ENCODE measurements at regions not wholly inside any gene's neighbourhood (a gene's known extent, or its start where the extent isn't known, plus 50 kb on each side); places are given as distances from the start of the nearest gene placed in this dataset.

DNA sequence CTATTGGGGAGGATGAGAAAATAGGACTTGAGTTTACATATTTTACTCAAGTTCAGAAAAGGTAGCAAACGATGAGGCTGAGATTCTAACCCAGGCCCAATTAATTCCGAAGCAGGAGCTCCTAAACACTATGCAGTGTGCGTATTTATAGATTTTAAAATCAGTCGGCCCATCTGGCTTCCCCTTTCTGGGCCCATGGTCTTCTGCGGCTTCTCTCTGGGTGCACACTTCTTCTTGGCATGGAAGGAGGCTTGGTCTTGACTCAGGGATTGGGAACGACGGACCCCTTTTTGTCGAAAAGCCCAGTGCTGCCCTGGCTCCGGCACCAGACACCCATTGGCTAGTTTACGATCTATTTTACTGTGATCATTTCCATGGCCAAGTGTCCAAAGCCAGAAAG is 1433.8 kb downstream of the BRD1 start:
- ChIA-PET POLR2A (no interaction called here), CTCF (interaction anchor here (0.7 kb wide), 2 partner anchors 43 to 169 kb away, joined by 3 to 4 read pairs; no protein-coding TSS in a partner anchor)
- H3K9me3 ChIP-seq (ENCODE audit: control insufficient read depth, insufficient read depth, low read depth, low read length), result no peaks in the 10 kb centered on the region
- no peaks in the 10 kb centered on the region for H3K4me1 ChIP-seq (ENCODE audit: control insufficient read depth, insufficient read depth, low read length)
- no peak overlapping the region for H3K4me3 ChIP-seq (ENCODE audit: low read depth, low read length)
- H3K36me3 ChIP-seq (ENCODE audit: control insufficient read depth in 2 of 2, insufficient read depth in 1 of 2, low read length in 2 of 2), result no peaks in the 10 kb centered on the region
- no peak overlapping the region for H3K27ac ChIP-seq (ENCODE audit: extremely low read depth, low read depth, low read length)
- TF ChIP-seq ZNF670 (tag by site-specific recombination; IDR thresholded peaks at IDR 0.05; ENCODE audit: low read depth), result no peak
- TF ChIP-seq ZNF175 (tag by site-specific recombination; IDR thresholded peaks at IDR 0.05), result no peak
- TF ChIP-seq ZNF48 (tag by site-specific recombination; IDR thresholded peaks at IDR 0.05), result no peak
- TF ChIP-seq GLIS2 (tag by site-specific recombination; IDR thresholded peaks at IDR 0.05), result no peak
- TF ChIP-seq ZFHX2 (tag by site-specific recombination; conservative IDR thresholded peaks at IDR 0.05), result no peak
- TF ChIP-seq ZFP41 (tag by site-specific recombination; IDR thresholded peaks at IDR 0.05; ENCODE audit: borderline replicate concordance), result no peak
- no peak for TF ChIP-seq ZNF768 (tag by site-specific recombination; IDR thresholded peaks at IDR 0.05)
- TF ChIP-seq WT1 (tag by site-specific recombination; IDR thresholded peaks at IDR 0.05), result no peak
- TF ChIP-seq, protein P1, sequence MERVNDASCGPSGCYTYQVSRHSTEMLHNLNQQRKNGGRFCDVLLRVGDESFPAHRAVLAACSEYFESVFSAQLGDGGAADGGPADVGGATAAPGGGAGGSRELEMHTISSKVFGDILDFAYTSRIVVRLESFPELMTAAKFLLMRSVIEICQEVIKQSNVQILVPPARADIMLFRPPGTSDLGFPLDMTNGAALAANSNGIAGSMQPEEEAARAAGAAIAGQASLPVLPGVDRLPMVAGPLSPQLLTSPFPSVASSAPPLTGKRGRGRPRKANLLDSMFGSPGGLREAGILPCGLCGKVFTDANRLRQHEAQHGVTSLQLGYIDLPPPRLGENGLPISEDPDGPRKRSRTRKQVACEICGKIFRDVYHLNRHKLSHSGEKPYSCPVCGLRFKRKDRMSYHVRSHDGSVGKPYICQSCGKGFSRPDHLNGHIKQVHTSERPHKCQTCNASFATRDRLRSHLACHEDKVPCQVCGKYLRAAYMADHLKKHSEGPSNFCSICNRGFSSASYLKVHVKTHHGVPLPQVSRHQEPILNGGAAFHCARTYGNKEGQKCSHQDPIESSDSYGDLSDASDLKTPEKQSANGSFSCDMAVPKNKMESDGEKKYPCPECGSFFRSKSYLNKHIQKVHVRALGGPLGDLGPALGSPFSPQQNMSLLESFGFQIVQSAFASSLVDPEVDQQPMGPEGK (tag by site-specific recombination; IDR thresholded peaks at IDR 0.05), result no peak
- TF ChIP-seq ZNF16 (tag by site-specific recombination; IDR thresholded peaks at IDR 0.05; ENCODE audit: low read depth), result no peak
- no peak for TF ChIP-seq ZNF777 (tag by site-specific recombination; IDR thresholded peaks at IDR 0.05; ENCODE audit: borderline replicate concordance)
- no peak for TF ChIP-seq GLI4 (tag by site-specific recombination; IDR thresholded peaks at IDR 0.05)
- TF ChIP-seq ZNF585B (tag by site-specific recombination; IDR thresholded peaks at IDR 0.05), result no peak

DNA sequence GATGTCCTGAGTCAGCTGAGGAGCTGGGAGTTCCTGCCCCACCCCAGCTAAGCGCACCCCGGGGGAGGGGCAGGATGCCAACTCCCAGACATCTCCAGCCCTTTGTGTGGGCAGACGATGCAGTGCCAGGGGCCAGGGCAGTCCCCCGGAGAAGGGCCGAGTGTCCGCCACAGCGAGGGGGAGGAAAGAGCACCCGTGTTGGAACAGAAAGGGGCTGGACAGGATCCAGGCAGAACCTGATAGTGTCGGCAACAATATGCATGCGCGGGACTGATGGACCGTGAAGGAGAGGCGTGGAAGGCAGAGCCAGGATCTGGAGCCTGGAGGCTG is 1434.7 kb downstream of the BRD1 start:
- ChIA-PET CTCF (no interaction called here), POLR2A (no interaction called here)
- H3K4me3 ChIP-seq (ENCODE audit: low read depth, low read length), result no peak overlapping the region
- no peaks in the 10 kb centered on the region for H3K9me3 ChIP-seq (ENCODE audit: control insufficient read depth, insufficient read depth, low read depth, low read length)
- TF ChIP-seq ZNF23 (tag by site-specific recombination; IDR thresholded peaks at IDR 0.05; ENCODE audit: borderline replicate concordance) (no peak), ZNF670 (tag by site-specific recombination; IDR thresholded peaks at IDR 0.05; ENCODE audit: low read depth) (no peak), ZNF629 (tag by site-specific recombination; IDR thresholded peaks at IDR 0.05) (no peak), ZNF768 (tag by site-specific recombination; IDR thresholded peaks at IDR 0.05) (no peak), ZNF521 (tag by site-specific recombination; IDR thresholded peaks at IDR 0.05) (no peak), KLF10 (tag by site-specific recombination; IDR thresholded peaks at IDR 0.05) (no peak), ZNF391 (tag by site-specific recombination; IDR thresholded peaks at IDR 0.05; ENCODE audit: borderline replicate concordance, low read depth) (no peak), ZNF621 (tag by site-specific recombination; IDR thresholded peaks at IDR 0.05) (no peak), RBAK (tag by site-specific recombination; IDR thresholded peaks at IDR 0.05) (no peak), SCRT1 (tag by site-specific recombination; IDR thresholded peaks at IDR 0.05; ENCODE audit: borderline replicate concordance) (no peak), ZNF596 (tag by site-specific recombination; IDR thresholded peaks at IDR 0.05) (no peak), KLF8 (tag by site-specific recombination; IDR thresholded peaks at IDR 0.05) (no peak), ZNF366 (tag by site-specific recombination; conservative IDR thresholded peaks at IDR 0.05) (no peak)
- no peaks in the 10 kb centered on the region for H3K36me3 ChIP-seq (ENCODE audit: control insufficient read depth in 2 of 2, insufficient read depth in 1 of 2, low read length in 2 of 2)
- H3K4me1 ChIP-seq (ENCODE audit: control insufficient read depth, insufficient read depth, low read length), result no peaks in the 10 kb centered on the region
- H3K27ac ChIP-seq (ENCODE audit: extremely low read depth, low read depth, low read length), result no peak overlapping the region

DNA sequence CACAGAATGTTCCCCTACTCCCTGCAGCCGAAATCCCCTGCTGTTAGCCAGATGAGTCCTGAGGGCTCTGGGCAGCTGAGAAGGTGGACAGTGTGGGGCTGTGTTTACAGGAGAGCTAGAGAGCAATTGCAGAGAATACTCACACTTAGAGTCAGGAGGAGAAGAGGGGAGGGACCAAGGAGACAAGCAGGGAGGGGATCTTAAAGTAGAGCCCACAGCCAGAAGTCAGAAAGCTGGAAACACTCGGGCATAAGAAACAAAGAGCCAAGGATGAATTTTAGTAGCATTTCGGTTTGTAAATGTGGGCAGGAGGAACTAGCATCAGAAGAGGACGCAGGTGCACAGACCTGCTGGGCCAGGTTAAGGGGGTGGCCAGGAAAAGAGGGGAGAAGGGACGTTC is 1435.9 kb downstream of the BRD1 start:
- H3K27ac ChIP-seq (ENCODE audit: extremely low read depth, low read depth, low read length), result no peak overlapping the region
- CTCF ChIA-PET, result no interaction called here
- H3K9me3 ChIP-seq (ENCODE audit: control insufficient read depth, insufficient read depth, low read depth, low read length), result no peaks in the 10 kb centered on the region
- no peaks in the 10 kb centered on the region for H3K4me1 ChIP-seq (ENCODE audit: control insufficient read depth, insufficient read depth, low read length)
- POLR2A ChIA-PET, result no interaction called here
- no peak overlapping the region for H3K4me3 ChIP-seq (ENCODE audit: low read depth, low read length)
- H3K36me3 ChIP-seq (ENCODE audit: control insufficient read depth in 2 of 2, insufficient read depth in 1 of 2, low read length in 2 of 2), result no peaks in the 10 kb centered on the region
- TF ChIP-seq ZNF600 (tag by site-specific recombination; IDR thresholded peaks at IDR 0.05) (no peak), ZNF239 (tag by site-specific recombination; IDR thresholded peaks at IDR 0.05) (no peak), ZSCAN16 (tag by site-specific recombination; IDR thresholded peaks at IDR 0.05) (no peak), ZBTB7A (tag by site-specific recombination; IDR thresholded peaks at IDR 0.05; ENCODE audit: low read depth) (no peak), ZBTB20 (tag by site-specific recombination; IDR thresholded peaks at IDR 0.05) (no peak), ZNF202 (tag by site-specific recombination; IDR thresholded peaks at IDR 0.05; ENCODE audit: borderline replicate concordance) (no peak), OVOL3 (tag by site-specific recombination; IDR thresholded peaks at IDR 0.05) (no peak)
- TF ChIP-seq, protein P2, sequence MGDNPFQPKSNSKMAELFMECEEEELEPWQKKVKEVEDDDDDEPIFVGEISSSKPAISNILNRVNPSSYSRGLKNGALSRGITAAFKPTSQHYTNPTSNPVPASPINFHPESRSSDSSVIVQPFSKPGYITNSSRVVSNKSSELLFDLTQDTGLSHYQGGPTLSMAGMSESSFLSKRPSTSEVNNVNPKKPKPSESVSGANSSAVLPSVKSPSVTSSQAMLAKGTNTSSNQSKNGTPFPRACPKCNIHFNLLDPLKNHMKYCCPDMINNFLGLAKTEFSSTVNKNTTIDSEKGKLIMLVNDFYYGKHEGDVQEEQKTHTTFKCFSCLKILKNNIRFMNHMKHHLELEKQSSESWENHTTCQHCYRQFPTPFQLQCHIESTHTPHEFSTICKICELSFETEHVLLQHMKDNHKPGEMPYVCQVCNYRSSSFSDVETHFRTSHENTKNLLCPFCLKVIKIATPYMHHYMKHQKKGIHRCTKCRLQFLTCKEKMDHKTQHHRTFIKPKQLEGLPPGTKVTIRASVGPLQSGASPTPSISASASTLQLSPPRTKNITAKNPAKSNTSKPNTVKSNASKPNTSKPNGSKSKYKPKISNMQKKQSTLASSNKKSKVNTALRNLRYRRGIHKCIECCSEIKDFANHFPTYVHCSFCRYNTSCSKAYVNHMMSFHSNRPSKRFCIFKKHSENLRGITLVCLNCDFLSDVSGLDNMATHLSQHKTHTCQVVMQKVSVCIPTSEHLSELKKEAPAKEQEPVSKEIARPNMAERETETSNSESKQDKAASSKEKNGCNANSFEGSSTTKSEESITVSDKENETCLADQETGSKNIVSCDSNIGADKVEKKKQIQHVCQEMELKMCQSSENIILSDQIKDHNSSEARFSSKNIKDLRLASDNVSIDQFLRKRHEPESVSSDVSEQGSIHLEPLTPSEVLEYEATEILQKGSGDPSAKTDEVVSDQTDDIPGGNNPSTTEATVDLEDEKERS (tag by site-specific recombination; IDR thresholded peaks at IDR 0.05), result no peak
